SU-DHL-6 (cell line): ENCODE measurements at regions not wholly inside any gene's neighbourhood (a gene's known extent, or its start where the extent isn't known, plus 50 kb on each side); places are given as distances from the start of the nearest gene placed in this dataset.

Experiments
- H2AFZ ChIP-seq: fragments of 200-600 bp; sonication (generic); 2 replicates; pipeline ENCODE4 v1.6.1; 2014; ENCODE audit warnings: low read depth, mild to moderate bottlenecking, moderate library complexity, mixed read lengths, antibody characterized with exemption, low read length; ENCODE audit not compliant: severe bottlenecking
- H3F3A ChIP-seq: fragments of 200-600 bp; shearing (Covaris generic); 2 replicates; pipeline ENCODE4 v1.6.0; 2016; ENCODE audit warnings: antibody characterized with exemption, mild to moderate bottlenecking; ENCODE audit not compliant: insufficient read depth
- H3K27ac ChIP-seq: fragments of 200-600 bp; sonication (generic); 2 replicates; pipeline ENCODE4 v1.5.1; 2016; ENCODE audit warnings: low read depth, mild to moderate bottlenecking, low read length, moderate library complexity, mixed read lengths
- H3K27me3 ChIP-seq: fragments of 200-600 bp; sonication (generic), shearing (Covaris generic); 2 replicates; pipeline ENCODE4 v1.6.0; 2014; ENCODE audit warnings: mild to moderate bottlenecking, low read length
- H3K36me3 ChIP-seq: fragments of 200-600 bp; sonication (generic); 2 replicates; pipeline ENCODE4 v1.6.1; 2014; ENCODE audit warnings: mild to moderate bottlenecking, low read length, mixed read lengths
- H3K4me2 ChIP-seq: fragments of 300-600, 200-600 bp; shearing (Covaris generic), sonication (generic); 2 replicates; pipeline ENCODE4 v1.6.0; 2014; ENCODE audit warnings: low read length, low read depth, mild to moderate bottlenecking; ENCODE audit not compliant: poor library complexity, severe bottlenecking
- H3K4me3 ChIP-seq: fragments of 200-600 bp; sonication (generic); 2 replicates; pipeline ENCODE4 v1.5.1; 2014; ENCODE audit warnings: antibody characterized with exemption, low read length, mild to moderate bottlenecking, mixed read lengths; ENCODE audit not compliant: insufficient read depth, poor library complexity, severe bottlenecking
- H3K79me2 ChIP-seq: fragments of 200-600 bp; sonication (generic); 2 replicates; pipeline ENCODE4 v1.6.1; 2014; ENCODE audit warnings: mild to moderate bottlenecking, low read length, moderate library complexity; ENCODE audit not compliant: insufficient read depth
- H3K9ac ChIP-seq: fragments of 200-600 bp; sonication (generic); 2 replicates; pipeline ENCODE4 v1.7.0; 2014; ENCODE audit warnings: mild to moderate bottlenecking, low read length
- H3K9me2 ChIP-seq: fragments of 200-600 bp; sonication (generic); replicated peaks from 2 replicates; pipeline ENCODE4 v1.6.1; 2014; ENCODE audit warnings: low read length; ENCODE audit not compliant: insufficient read depth
- H3K9me3 ChIP-seq: fragments of 200-600 bp; sonication (generic); 2 replicates; pipeline ENCODE4 v1.6.1; 2014; ENCODE audit warnings: low read length, mixed read lengths; ENCODE audit not compliant: insufficient read depth
- H4K20me1 ChIP-seq: fragments of 200-600 bp; sonication (generic); 2 replicates; pipeline ENCODE4 v1.6.1; 2014; ENCODE audit warnings: low read depth, mild to moderate bottlenecking, antibody characterized with exemption, low read length, moderate library complexity, mixed read lengths
- EZH2phosphoT487 ChIP-seq: fragments of 200-600 bp; sonication (generic), shearing (Covaris generic); conservative IDR thresholded peaks from 2 replicates; pipeline ENCODE4 v1.6.1; 2018; ENCODE audit warnings: mild to moderate bottlenecking, antibody characterized with exemption, low read length, moderate library complexity, mixed read lengths
- TF ChIP-seq, protein P1 (sequence below): fragments of 200-600 bp; sonication (generic); IDR thresholded peaks from one replicate; pipeline ENCODE4 v1.5.1; 2017; ENCODE audit warnings: antibody characterized with exemption, mild to moderate bottlenecking, low read length, moderate library complexity; ENCODE audit not compliant: insufficient read depth, poor library complexity, severe bottlenecking

DNA sequence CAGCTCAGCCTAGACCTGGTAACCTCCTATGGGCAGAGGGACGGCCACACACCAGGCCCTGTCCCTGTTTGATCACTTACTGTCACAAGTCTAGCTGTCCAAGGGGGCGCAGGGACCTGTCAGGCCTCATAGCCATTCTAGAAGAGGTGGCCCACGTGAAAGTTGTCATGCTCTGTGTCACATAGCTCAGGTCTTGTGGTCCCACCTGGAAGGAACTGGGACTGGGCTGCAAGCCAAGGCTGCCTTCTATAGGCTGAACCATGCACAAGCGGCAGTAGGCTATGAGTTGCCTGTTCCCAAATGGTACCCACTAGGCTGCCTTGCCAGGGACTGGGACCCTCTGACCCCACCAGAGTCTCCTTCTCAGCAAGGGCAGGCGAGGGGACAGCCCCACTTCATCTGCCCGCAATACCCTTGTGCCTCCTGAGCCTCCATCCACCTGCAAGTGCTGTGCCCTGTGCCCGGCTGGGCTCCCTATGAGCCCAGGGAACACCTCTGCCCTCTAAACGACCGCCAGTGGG lies 177.5 kb downstream of the ANAPC1 start:
- Histone ChIP-seq H3K4me3 (peak overlapping the region; percentile 16), H3K27me3 (no peaks in the 10 kb centered on the region), H3K9me2 (no peaks in the 10 kb centered on the region), H3K79me2 (no peaks in the 10 kb centered on the region), H4K20me1 (no peaks in the 10 kb centered on the region), H3K4me2 (peak overlapping the region; percentile 68), H2AFZ (no peak overlapping the region), H3F3A (peaks cover 25% of the 10 kb centered on the region), H3K9me3 (no peaks in the 10 kb centered on the region), H3K36me3 (no peaks in the 10 kb centered on the region), H3K9ac (peak overlapping the region; percentile 35; the same call in 1 of the 2 replicates), H3K27ac (peak overlapping the region; percentile 95)
- TF ChIP-seq EZH2phosphoT487, result no peak
- TF ChIP-seq, protein P1, sequence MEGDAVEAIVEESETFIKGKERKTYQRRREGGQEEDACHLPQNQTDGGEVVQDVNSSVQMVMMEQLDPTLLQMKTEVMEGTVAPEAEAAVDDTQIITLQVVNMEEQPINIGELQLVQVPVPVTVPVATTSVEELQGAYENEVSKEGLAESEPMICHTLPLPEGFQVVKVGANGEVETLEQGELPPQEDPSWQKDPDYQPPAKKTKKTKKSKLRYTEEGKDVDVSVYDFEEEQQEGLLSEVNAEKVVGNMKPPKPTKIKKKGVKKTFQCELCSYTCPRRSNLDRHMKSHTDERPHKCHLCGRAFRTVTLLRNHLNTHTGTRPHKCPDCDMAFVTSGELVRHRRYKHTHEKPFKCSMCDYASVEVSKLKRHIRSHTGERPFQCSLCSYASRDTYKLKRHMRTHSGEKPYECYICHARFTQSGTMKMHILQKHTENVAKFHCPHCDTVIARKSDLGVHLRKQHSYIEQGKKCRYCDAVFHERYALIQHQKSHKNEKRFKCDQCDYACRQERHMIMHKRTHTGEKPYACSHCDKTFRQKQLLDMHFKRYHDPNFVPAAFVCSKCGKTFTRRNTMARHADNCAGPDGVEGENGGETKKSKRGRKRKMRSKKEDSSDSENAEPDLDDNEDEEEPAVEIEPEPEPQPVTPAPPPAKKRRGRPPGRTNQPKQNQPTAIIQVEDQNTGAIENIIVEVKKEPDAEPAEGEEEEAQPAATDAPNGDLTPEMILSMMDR, result no peak

GRCh38 chr2:111707700-111708099 lies 176.3 kb downstream of the ANAPC1 start:
- no peaks in the 10 kb centered on the region for H3K9me3 ChIP-seq
- H2AFZ ChIP-seq, result no peak overlapping the region
- no peaks in the 10 kb centered on the region for H4K20me1 ChIP-seq
- no peak for TF ChIP-seq EZH2phosphoT487
- TF ChIP-seq, protein P1, result no peak
- no peaks in the 10 kb centered on the region for H3K79me2 ChIP-seq
- H3K9me2 ChIP-seq, result no peaks in the 10 kb centered on the region
- no peak overlapping the region for H3K4me2 ChIP-seq
- H3K4me3 ChIP-seq, result no peak overlapping the region
- no peak overlapping the region for H3K27ac ChIP-seq
- H3K9ac ChIP-seq, result no peak overlapping the region
- H3F3A ChIP-seq, result peaks cover 25% of the 10 kb centered on the region
- H3K36me3 ChIP-seq, result no peaks in the 10 kb centered on the region
- H3K27me3 ChIP-seq, result no peaks in the 10 kb centered on the region

DNA sequence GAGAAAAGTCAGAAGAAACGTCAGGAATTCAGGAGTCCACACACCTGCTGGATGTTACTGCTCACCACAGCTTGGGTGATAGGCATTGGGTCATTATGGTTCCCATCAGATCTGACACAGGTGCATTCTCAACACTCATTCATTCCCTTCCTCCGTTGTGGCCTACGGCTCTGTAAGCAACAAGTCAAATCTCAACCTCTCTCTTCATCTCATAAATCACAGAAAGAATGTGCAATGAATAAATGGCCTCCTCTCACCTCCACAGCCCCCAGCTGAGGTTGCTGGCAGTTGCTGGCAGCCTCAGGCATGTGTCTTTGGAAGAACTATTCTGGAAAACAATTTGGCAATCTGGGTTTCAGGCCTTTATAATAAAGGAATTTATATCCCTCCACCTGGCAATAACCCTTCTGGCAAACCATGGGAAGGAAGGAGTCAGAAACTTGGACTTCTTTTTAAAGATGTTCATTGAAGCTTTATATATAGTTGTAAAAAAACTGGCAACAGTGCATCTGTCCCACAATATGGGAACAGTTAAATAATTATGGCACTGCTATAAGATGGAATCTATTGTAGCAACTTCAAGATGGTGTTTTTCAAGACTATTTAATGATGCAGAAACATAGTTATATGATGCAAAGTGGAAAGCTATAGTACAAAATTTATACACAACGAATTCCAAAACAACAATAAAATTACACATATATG lies 175.4 kb downstream of the ANAPC1 start:
- peaks cover 25% of the 10 kb centered on the region for H3F3A ChIP-seq
- no peak overlapping the region for H3K9ac ChIP-seq
- no peaks in the 10 kb centered on the region for H3K36me3 ChIP-seq
- H3K9me2 ChIP-seq, result no peaks in the 10 kb centered on the region
- H3K79me2 ChIP-seq, result no peaks in the 10 kb centered on the region
- H2AFZ ChIP-seq, result no peak overlapping the region
- no peak overlapping the region for H3K4me2 ChIP-seq
- H3K27me3 ChIP-seq, result no peaks in the 10 kb centered on the region
- H4K20me1 ChIP-seq, result no peaks in the 10 kb centered on the region
- no peak overlapping the region for H3K4me3 ChIP-seq
- no peak overlapping the region for H3K27ac ChIP-seq
- no peak for TF ChIP-seq EZH2phosphoT487
- no peaks in the 10 kb centered on the region for H3K9me3 ChIP-seq

DNA sequence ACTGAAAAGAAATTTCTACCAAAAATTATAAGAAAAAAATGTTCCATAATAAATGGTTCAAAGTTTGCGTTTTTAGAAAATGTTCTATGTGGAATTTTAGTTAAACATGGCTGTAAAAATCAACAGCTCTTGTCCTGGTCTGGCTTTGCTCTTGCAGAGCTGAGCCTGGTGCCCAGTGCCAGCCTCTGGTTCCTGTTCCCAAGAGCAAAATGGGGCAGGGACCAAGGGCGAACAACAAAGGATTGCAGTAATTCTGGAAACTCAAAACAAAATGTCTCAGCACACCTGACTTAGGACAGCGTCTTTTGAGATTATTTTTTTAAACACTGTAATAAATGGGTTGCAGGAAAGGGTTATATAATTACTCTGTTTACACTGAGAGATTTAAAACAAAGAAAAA lies 174.7 kb downstream of the ANAPC1 start:
- no peak overlapping the region for H3K27ac ChIP-seq
- H3K9me2 ChIP-seq, result no peaks in the 10 kb centered on the region
- H3K9ac ChIP-seq, result no peak overlapping the region
- no peaks in the 10 kb centered on the region for H3K79me2 ChIP-seq
- no peaks in the 10 kb centered on the region for H4K20me1 ChIP-seq
- H3K27me3 ChIP-seq, result no peaks in the 10 kb centered on the region
- H3K36me3 ChIP-seq, result no peaks in the 10 kb centered on the region
- TF ChIP-seq EZH2phosphoT487, result no peak
- TF ChIP-seq, protein P1, result no peak
- H3K4me2 ChIP-seq, result no peak overlapping the region
- peaks cover 25% of the 10 kb centered on the region for H3F3A ChIP-seq
- no peaks in the 10 kb centered on the region for H3K9me3 ChIP-seq
- no peak overlapping the region for H3K4me3 ChIP-seq
- no peak overlapping the region for H2AFZ ChIP-seq
